ENCODE measurements at regions not wholly inside any gene's neighbourhood (a gene's known extent, or its start where the extent isn't known, plus 50 kb on each side); places are given as distances from the start of the nearest gene placed in this dataset.

- ChIA-PET CTCF (interaction anchor here (1.2 kb wide), 1 partner anchor 36 kb away, joined by 4 read pairs; no protein-coding TSS in a partner anchor), POLR2A (no interaction called here)
- H3K4me3 Mint-ChIP-seq, result no peak overlapping the region
- H3K27ac Mint-ChIP-seq, result no peak overlapping the region
- H3K4me1 Mint-ChIP-seq, result peaks cover 36% of the 10 kb centered on the region
- ATAC-seq (no peak), DNase-seq (ENCODE audit: low spot score) (no peak)
- TF ChIP-seq TP53 (CRISPR knock-in tag; IDR thresholded peaks at IDR 0.05) (no peak), JAZF1 (CRISPR knock-in tag; IDR thresholded peaks at IDR 0.05) (no peak), CREB1 (CRISPR knock-in tag; IDR thresholded peaks at IDR 0.05) (no peak), ZNF281 (CRISPR knock-in tag; IDR thresholded peaks at IDR 0.05) (no peak), ZBTB43 (CRISPR knock-in tag; IDR thresholded peaks at IDR 0.05) (no peak), CTCF (IDR thresholded peaks at IDR 0.05) (no peak)
- H3K27me3 Mint-ChIP-seq (ENCODE audit: low read depth), result no peaks in the 10 kb centered on the region
- no peaks in the 10 kb centered on the region for H3K36me3 Mint-ChIP-seq
- no peaks in the 10 kb centered on the region for H3K9me3 Mint-ChIP-seq
Observed at GRCh38 chr2:176418768-176419167, 149.5 kb downstream of the MTX2 start.

- H3K36me3 Mint-ChIP-seq, result no peaks in the 10 kb centered on the region
- TF ChIP-seq ZNF317 (CRISPR knock-in tag; IDR thresholded peaks at IDR 0.05; ENCODE audit: borderline replicate concordance, low read depth), result no peak
- TF ChIP-seq JUN (CRISPR knock-in tag; IDR thresholded peaks at IDR 0.05), result no peak
- TF ChIP-seq EMX1 (CRISPR knock-in tag; IDR thresholded peaks at IDR 0.05), result no peak
- no peak for TF ChIP-seq ARID4B (CRISPR knock-in tag; IDR thresholded peaks at IDR 0.05; ENCODE audit: borderline replicate concordance)
- no peak for TF ChIP-seq ZNF416 (CRISPR knock-in tag; IDR thresholded peaks at IDR 0.05)
- no peak for TF ChIP-seq CREM (CRISPR knock-in tag; IDR thresholded peaks at IDR 0.05)
- TF ChIP-seq RORB (CRISPR knock-in tag; IDR thresholded peaks at IDR 0.05), result no peak
- no peak for TF ChIP-seq SMAD3 (CRISPR knock-in tag; IDR thresholded peaks at IDR 0.05; ENCODE audit: borderline replicate concordance)
- no peak for TF ChIP-seq CREB1 (CRISPR knock-in tag; IDR thresholded peaks at IDR 0.05)
- TF ChIP-seq HMGXB4 (CRISPR knock-in tag; IDR thresholded peaks at IDR 0.05), result no peak
- TF ChIP-seq NR2C2 (CRISPR knock-in tag; IDR thresholded peaks at IDR 0.05), result no peak
- no peak for TF ChIP-seq ATF3 (CRISPR knock-in tag; conservative IDR thresholded peaks at IDR 0.05)
- TF ChIP-seq HMGA2 (CRISPR knock-in tag; IDR thresholded peaks at IDR 0.05), result no peak
- no peak for TF ChIP-seq PRRX2 (CRISPR knock-in tag; IDR thresholded peaks at IDR 0.05)
- TF ChIP-seq SOX15 (CRISPR knock-in tag; IDR thresholded peaks at IDR 0.05), result no peak
- TF ChIP-seq RELA (CRISPR knock-in tag; IDR thresholded peaks at IDR 0.05; ENCODE audit: borderline replicate concordance), result no peak
- no peak for TF ChIP-seq JAZF1 (CRISPR knock-in tag; IDR thresholded peaks at IDR 0.05)
- POLR2A ChIA-PET, result no interaction called here
- no peak overlapping the region for H3K4me3 Mint-ChIP-seq
- DNase-seq (ENCODE audit: low spot score) (no peak), ATAC-seq (no peak)
- H3K27ac Mint-ChIP-seq, result no peak overlapping the region
- H3K9me3 Mint-ChIP-seq, result no peaks in the 10 kb centered on the region
- H3K4me1 Mint-ChIP-seq, result peaks cover 41% of the 10 kb centered on the region
- CTCF ChIA-PET, result interaction anchor here (1.2 kb wide), 1 partner anchor 35 kb away, joined by 4 read pairs; no protein-coding TSS in a partner anchor
- H3K27me3 Mint-ChIP-seq (ENCODE audit: low read depth), result no peaks in the 10 kb centered on the region
Observed at GRCh38 chr2:176419591-176420071, 150.4 kb downstream of the MTX2 start.

Data from WTC11 (cell line).